ENCODE measurements at regions not wholly inside any gene's neighbourhood (a gene's known extent, or its start where the extent isn't known, plus 50 kb on each side); places are given as distances from the start of the nearest gene placed in this dataset.

- ATAC-seq (no peak), DNase-seq (no peak)
- no peaks in the 10 kb centered on the region for H3K36me3 Mint-ChIP-seq (ENCODE audit: low read depth)
- no peaks in the 10 kb centered on the region for H3K9me3 Mint-ChIP-seq
- H3K27ac Mint-ChIP-seq, result no peak overlapping the region
- no peaks in the 10 kb centered on the region for H3K27me3 Mint-ChIP-seq
- H3K4me3 Mint-ChIP-seq, result no peak overlapping the region
- no peaks in the 10 kb centered on the region for H3K4me1 Mint-ChIP-seq
These were observed 302.3 kb upstream of the IGFBP7 start for GRCh38 chr4:57412259-57413054.

GRCh38 chr4:57410331-57411052, 300.3 kb upstream of the IGFBP7 start:
- Mint-ChIP-seq H3K36me3 (ENCODE audit: low read depth) (no peaks in the 10 kb centered on the region), H3K9me3 (no peaks in the 10 kb centered on the region), H3K27me3 (no peaks in the 10 kb centered on the region), H3K27ac (no peak overlapping the region), H3K4me1 (no peaks in the 10 kb centered on the region), H3K4me3 (no peak overlapping the region)
- ATAC-seq, result no peak
- DNase-seq, result no peak

GRCh38 chr4:57405359-57405758, 295.2 kb upstream of the IGFBP7 start:
- H3K9me3 Mint-ChIP-seq, result no peaks in the 10 kb centered on the region
- ATAC-seq (no peak), DNase-seq (no peak)
- H3K27ac Mint-ChIP-seq, result no peak overlapping the region
- no peaks in the 10 kb centered on the region for H3K36me3 Mint-ChIP-seq (ENCODE audit: low read depth)
- H3K4me3 Mint-ChIP-seq, result no peak overlapping the region
- no peaks in the 10 kb centered on the region for H3K27me3 Mint-ChIP-seq
- no peaks in the 10 kb centered on the region for H3K4me1 Mint-ChIP-seq

- DNase-seq (no peak), ATAC-seq (no peak)
- Mint-ChIP-seq H3K36me3 (ENCODE audit: low read depth) (no peaks in the 10 kb centered on the region), H3K9me3 (no peaks in the 10 kb centered on the region), H3K27ac (no peak overlapping the region), H3K4me3 (no peak overlapping the region), H3K4me1 (no peaks in the 10 kb centered on the region), H3K27me3 (no peaks in the 10 kb centered on the region)
These were observed 294.3 kb upstream of the IGFBP7 start for GRCh38 chr4:57404483-57404882.

- DNase-seq, result no peak
- Mint-ChIP-seq H3K27me3 (no peaks in the 10 kb centered on the region), H3K4me1 (no peaks in the 10 kb centered on the region), H3K27ac (no peak overlapping the region), H3K4me3 (no peak overlapping the region), H3K9me3 (no peaks in the 10 kb centered on the region), H3K36me3 (ENCODE audit: low read depth) (no peaks in the 10 kb centered on the region)
- ATAC-seq, result no peak
These were observed 293.4 kb upstream of the IGFBP7 start for GRCh38 chr4:57403591-57403990.

- H3K4me3 Mint-ChIP-seq, result no peak overlapping the region
- no peaks in the 10 kb centered on the region for H3K9me3 Mint-ChIP-seq
- no peaks in the 10 kb centered on the region for H3K27me3 Mint-ChIP-seq
- ATAC-seq, result no peak
- no peak overlapping the region for H3K27ac Mint-ChIP-seq
- no peaks in the 10 kb centered on the region for H3K4me1 Mint-ChIP-seq
- DNase-seq, result no peak
- no peaks in the 10 kb centered on the region for H3K36me3 Mint-ChIP-seq (ENCODE audit: low read depth)
These were observed 291.4 kb upstream of the IGFBP7 start for GRCh38 chr4:57401586-57401985.

GRCh38 chr4:57378766-57379165, 268.6 kb upstream of the IGFBP7 start:
- DNase-seq (no peak), ATAC-seq (no peak)
- H3K36me3 Mint-ChIP-seq (ENCODE audit: low read depth), result no peaks in the 10 kb centered on the region
- no peaks in the 10 kb centered on the region for H3K27me3 Mint-ChIP-seq
- no peak overlapping the region for H3K4me3 Mint-ChIP-seq
- peaks cover 8% of the 10 kb centered on the region for H3K9me3 Mint-ChIP-seq
- H3K27ac Mint-ChIP-seq, result no peak overlapping the region
- no peaks in the 10 kb centered on the region for H3K4me1 Mint-ChIP-seq

- no peaks in the 10 kb centered on the region for H3K27me3 Mint-ChIP-seq
- ATAC-seq (no peak), DNase-seq (no peak)
- no peak overlapping the region for H3K27ac Mint-ChIP-seq
- no peaks in the 10 kb centered on the region for H3K36me3 Mint-ChIP-seq (ENCODE audit: low read depth)
- no peaks in the 10 kb centered on the region for H3K9me3 Mint-ChIP-seq
- no peak overlapping the region for H3K4me3 Mint-ChIP-seq
- H3K4me1 Mint-ChIP-seq, result no peaks in the 10 kb centered on the region
These were observed 264.8 kb upstream of the IGFBP7 start for GRCh38 chr4:57374866-57375595.

GRCh38 chr4:57373991-57374390, 263.8 kb upstream of the IGFBP7 start:
- H3K27ac Mint-ChIP-seq, result no peak overlapping the region
- DNase-seq, result no peak
- no peaks in the 10 kb centered on the region for H3K27me3 Mint-ChIP-seq
- H3K36me3 Mint-ChIP-seq (ENCODE audit: low read depth), result no peaks in the 10 kb centered on the region
- H3K9me3 Mint-ChIP-seq, result no peaks in the 10 kb centered on the region
- H3K4me1 Mint-ChIP-seq, result no peaks in the 10 kb centered on the region
- no peak overlapping the region for H3K4me3 Mint-ChIP-seq
- no peak for ATAC-seq

- no peaks in the 10 kb centered on the region for H3K27me3 Mint-ChIP-seq
- H3K4me3 Mint-ChIP-seq, result no peak overlapping the region
- H3K4me1 Mint-ChIP-seq, result no peaks in the 10 kb centered on the region
- no peaks in the 10 kb centered on the region for H3K9me3 Mint-ChIP-seq
- no peak overlapping the region for H3K27ac Mint-ChIP-seq
- no peaks in the 10 kb centered on the region for H3K36me3 Mint-ChIP-seq (ENCODE audit: low read depth)
- no peak for DNase-seq
- no peak for ATAC-seq
These were observed 261.5 kb upstream of the IGFBP7 start for GRCh38 chr4:57371671-57372070.

GRCh38 chr4:57370691-57371090, 260.5 kb upstream of the IGFBP7 start:
- ATAC-seq, result no peak
- DNase-seq, result no peak
- Mint-ChIP-seq H3K4me1 (no peaks in the 10 kb centered on the region), H3K27ac (no peak overlapping the region), H3K4me3 (no peak overlapping the region), H3K27me3 (no peaks in the 10 kb centered on the region), H3K9me3 (no peaks in the 10 kb centered on the region), H3K36me3 (ENCODE audit: low read depth) (no peaks in the 10 kb centered on the region)

- Mint-ChIP-seq H3K4me1 (no peaks in the 10 kb centered on the region), H3K27me3 (no peaks in the 10 kb centered on the region), H3K27ac (no peak overlapping the region), H3K36me3 (ENCODE audit: low read depth) (no peaks in the 10 kb centered on the region), H3K9me3 (no peaks in the 10 kb centered on the region), H3K4me3 (no peak overlapping the region)
- DNase-seq (no peak), ATAC-seq (no peak)
These were observed 259.3 kb upstream of the IGFBP7 start for GRCh38 chr4:57369446-57369845.

- no peak overlapping the region for H3K4me3 Mint-ChIP-seq
- H3K36me3 Mint-ChIP-seq (ENCODE audit: low read depth), result no peaks in the 10 kb centered on the region
- H3K9me3 Mint-ChIP-seq, result peaks cover 4% of the 10 kb centered on the region
- DNase-seq (no peak), ATAC-seq (no peak)
- no peaks in the 10 kb centered on the region for H3K4me1 Mint-ChIP-seq
- H3K27me3 Mint-ChIP-seq, result no peaks in the 10 kb centered on the region
- H3K27ac Mint-ChIP-seq, result no peak overlapping the region
These were observed 254.1 kb upstream of the IGFBP7 start for GRCh38 chr4:57364255-57364654.

- H3K27ac Mint-ChIP-seq, result no peak overlapping the region
These were observed 253.2 kb upstream of the IGFBP7 start for GRCh38 chr4:57363346-57363745.

GRCh38 chr4:57360681-57361080, 250.5 kb upstream of the IGFBP7 start:
- H3K9me3 Mint-ChIP-seq, result peaks cover 4% of the 10 kb centered on the region
- ATAC-seq (no peak), DNase-seq (no peak)
- no peaks in the 10 kb centered on the region for H3K36me3 Mint-ChIP-seq (ENCODE audit: low read depth)
- H3K27me3 Mint-ChIP-seq, result peaks cover 2% of the 10 kb centered on the region
- no peak overlapping the region for H3K4me3 Mint-ChIP-seq
- H3K4me1 Mint-ChIP-seq, result no peaks in the 10 kb centered on the region
- H3K27ac Mint-ChIP-seq, result no peak overlapping the region

More at GRCh38 chr4:57363346-57363745, 253.2 kb upstream of the IGFBP7 start:
- no peaks in the 10 kb centered on the region for H3K4me1 Mint-ChIP-seq
- H3K36me3 Mint-ChIP-seq (ENCODE audit: low read depth), result no peaks in the 10 kb centered on the region
- DNase-seq, result no peak
- peaks cover 4% of the 10 kb centered on the region for H3K9me3 Mint-ChIP-seq
- H3K4me3 Mint-ChIP-seq, result no peak overlapping the region
- ATAC-seq, result no peak
- H3K27me3 Mint-ChIP-seq, result peaks cover 2% of the 10 kb centered on the region

All from activated naive CD8-positive, alpha-beta T cell treated with anti-CD3 and anti-CD28 coated beads, Interleukin-2, amount 50 U/mL, for 24 hours (primary cell).